Activated naive CD4-positive, alpha-beta T cell treated with anti-CD3 and anti-CD28 coated beads, Interleukin-2, amount 50 U/mL, for 24 hours (primary cell): ENCODE measurements at regions not wholly inside any gene's neighbourhood (a gene's known extent, or its start where the extent isn't known, plus 50 kb on each side); places are given as distances from the start of the nearest gene placed in this dataset.
"Not testable (repeated sequence)": the region's sequence is repeated elsewhere in the genome, so short reads cannot be mapped to it uniquely, and the experiment has no call there.

ENCODE experiments used
- H3K27ac Mint-ChIP-seq: one replicate; pipeline ENCODE4 v1.8.0; 2021; ENCODE audit warnings: mild to moderate bottlenecking, mixed read lengths
- H3K27me3 Mint-ChIP-seq: one replicate; pipeline ENCODE4 v1.8.0; 2021; ENCODE audit warnings: mixed read lengths
- H3K36me3 Mint-ChIP-seq: one replicate; pipeline ENCODE4 v1.8.0; 2021; ENCODE audit warnings: mixed read lengths
- H3K4me1 Mint-ChIP-seq: one replicate; pipeline ENCODE4 v1.8.0; 2021; ENCODE audit warnings: mixed read lengths
- H3K4me3 Mint-ChIP-seq: one replicate; pipeline ENCODE4 v1.8.0; 2021; ENCODE audit warnings: mild to moderate bottlenecking, mixed read lengths
- H3K9me3 Mint-ChIP-seq: one replicate; pipeline ENCODE4 v1.8.0; 2021; ENCODE audit warnings: mixed read lengths

GRCh38 chr6:11373208-11373607 lies 140.7 kb upstream of the NEDD9 start:
- no peaks in the 10 kb centered on the region for H3K27me3 Mint-ChIP-seq
- no peak overlapping the region for H3K4me3 Mint-ChIP-seq
- peaks cover 51% of the 10 kb centered on the region for H3K36me3 Mint-ChIP-seq
- no peak overlapping the region for H3K27ac Mint-ChIP-seq
- peaks cover 82% of the 10 kb centered on the region for H3K4me1 Mint-ChIP-seq
- H3K9me3 Mint-ChIP-seq = peaks cover 9% of the 10 kb centered on the region

GRCh38 chr6:11372186-11372790 lies 139.8 kb upstream of the NEDD9 start:
- Mint-ChIP-seq H3K36me3 (peaks cover 46% of the 10 kb centered on the region), H3K4me1 (peaks cover 82% of the 10 kb centered on the region), H3K4me3 (peak overlapping the region; percentile 9), H3K27ac (peak overlapping the region; percentile 18)
- not testable (repeated sequence) for H3K9me3 Mint-ChIP-seq, H3K27me3 Mint-ChIP-seq

- H3K9me3 Mint-ChIP-seq = no peaks in the 10 kb centered on the region
- H3K27ac Mint-ChIP-seq = peak overlapping the region; percentile 1
- peaks cover 44% of the 10 kb centered on the region for H3K36me3 Mint-ChIP-seq
- no peaks in the 10 kb centered on the region for H3K27me3 Mint-ChIP-seq
- H3K4me1 Mint-ChIP-seq = peaks cover 85% of the 10 kb centered on the region
- H3K4me3 Mint-ChIP-seq = no peak overlapping the region
Observed at GRCh38 chr6:11370191-11371018, 137.9 kb upstream of the NEDD9 start.

GRCh38 chr6:11368760-11369159 lies 136.3 kb upstream of the NEDD9 start:
- Mint-ChIP-seq H3K36me3 (peaks cover 43% of the 10 kb centered on the region), H3K4me1 (peaks cover 85% of the 10 kb centered on the region), H3K4me3 (peak overlapping the region; percentile 30), H3K27me3 (no peaks in the 10 kb centered on the region), H3K9me3 (no peaks in the 10 kb centered on the region), H3K27ac (peak overlapping the region; percentile 66)

- no peaks in the 10 kb centered on the region for H3K9me3 Mint-ChIP-seq
- H3K27ac Mint-ChIP-seq = no peak overlapping the region
- peaks cover 88% of the 10 kb centered on the region for H3K4me1 Mint-ChIP-seq
- H3K4me3 Mint-ChIP-seq = no peak overlapping the region
- peaks cover 43% of the 10 kb centered on the region for H3K36me3 Mint-ChIP-seq
- H3K27me3 Mint-ChIP-seq = no peaks in the 10 kb centered on the region
Observed at GRCh38 chr6:11368264-11368663, 135.8 kb upstream of the NEDD9 start.

- Mint-ChIP-seq H3K27ac (peak overlapping the region; percentile 95), H3K4me3 (peak overlapping the region; percentile 69), H3K4me1 (peaks cover 91% of the 10 kb centered on the region), H3K36me3 (peaks cover 45% of the 10 kb centered on the region), H3K9me3 (no peaks in the 10 kb centered on the region), H3K27me3 (no peaks in the 10 kb centered on the region)
Observed at GRCh38 chr6:11367638-11368199, 135.3 kb upstream of the NEDD9 start.

GRCh38 chr6:11366934-11367637 lies 134.6 kb upstream of the NEDD9 start:
- Mint-ChIP-seq H3K9me3 (no peaks in the 10 kb centered on the region), H3K4me3 (peak overlapping the region; percentile 69), H3K36me3 (peaks cover 45% of the 10 kb centered on the region), H3K27ac (peak overlapping the region; percentile 95), H3K27me3 (no peaks in the 10 kb centered on the region), H3K4me1 (peaks cover 91% of the 10 kb centered on the region)

GRCh38 chr6:11366183-11366933 lies 133.9 kb upstream of the NEDD9 start:
- Mint-ChIP-seq H3K27ac (peak overlapping the region; percentile 95), H3K4me3 (peak overlapping the region; percentile 69), H3K4me1 (peaks cover 95% of the 10 kb centered on the region), H3K27me3 (no peaks in the 10 kb centered on the region), H3K36me3 (peaks cover 49% of the 10 kb centered on the region), H3K9me3 (no peaks in the 10 kb centered on the region)

GRCh38 chr6:11364971-11365397 lies 132.5 kb upstream of the NEDD9 start:
- Mint-ChIP-seq H3K27me3 (no peaks in the 10 kb centered on the region), H3K36me3 (peaks cover 55% of the 10 kb centered on the region), H3K4me3 (peak overlapping the region; percentile 69), H3K9me3 (peaks cover 2% of the 10 kb centered on the region), H3K4me1 (peaks cover 97% of the 10 kb centered on the region), H3K27ac (peak overlapping the region; percentile 99)

- peaks cover 5% of the 10 kb centered on the region for H3K9me3 Mint-ChIP-seq
- H3K4me3 Mint-ChIP-seq = peak overlapping the region; percentile 76
- no peaks in the 10 kb centered on the region for H3K27me3 Mint-ChIP-seq
- H3K27ac Mint-ChIP-seq = peak overlapping the region; percentile 90
- peaks cover 99% of the 10 kb centered on the region for H3K4me1 Mint-ChIP-seq
- H3K36me3 Mint-ChIP-seq = peaks cover 59% of the 10 kb centered on the region
Observed at GRCh38 chr6:11363881-11364576, 131.6 kb upstream of the NEDD9 start.

GRCh38 chr6:11362564-11362963 lies 130.1 kb upstream of the NEDD9 start:
- Mint-ChIP-seq H3K4me1 (peaks cover 96% of the 10 kb centered on the region), H3K4me3 (peak overlapping the region; percentile 88), H3K36me3 (peaks cover 66% of the 10 kb centered on the region)

GRCh38 chr6:11358904-11359830 lies 126.7 kb upstream of the NEDD9 start:
- H3K9me3 Mint-ChIP-seq = peaks cover 5% of the 10 kb centered on the region
- H3K4me1 Mint-ChIP-seq = peaks cover 94% of the 10 kb centered on the region
- peak overlapping the region; percentile 5 for H3K4me3 Mint-ChIP-seq
- no peaks in the 10 kb centered on the region for H3K27me3 Mint-ChIP-seq
- peaks cover 67% of the 10 kb centered on the region for H3K36me3 Mint-ChIP-seq
- peak overlapping the region; percentile 43 for H3K27ac Mint-ChIP-seq

More at GRCh38 chr6:11362564-11362963, 130.1 kb upstream of the NEDD9 start:
- Mint-ChIP-seq H3K27me3 (no peaks in the 10 kb centered on the region), H3K9me3 (peaks cover 5% of the 10 kb centered on the region), H3K27ac (peak overlapping the region; percentile 99)

GRCh38 chr6:11357285-11357684 lies 124.8 kb upstream of the NEDD9 start:
- H3K4me3 Mint-ChIP-seq = peak overlapping the region; percentile 0
- H3K9me3 Mint-ChIP-seq = peaks cover 5% of the 10 kb centered on the region
- peaks cover 94% of the 10 kb centered on the region for H3K4me1 Mint-ChIP-seq
- H3K27me3 Mint-ChIP-seq = no peaks in the 10 kb centered on the region
- peaks cover 69% of the 10 kb centered on the region for H3K36me3 Mint-ChIP-seq
- no peak overlapping the region for H3K27ac Mint-ChIP-seq
